Iris pigment epithelial cell (primary cell): ENCODE measurements at regions not wholly inside any gene's neighbourhood (a gene's known extent, or its start where the extent isn't known, plus 50 kb on each side); places are given as distances from the start of the nearest gene placed in this dataset.

Source experiments
- DNase-seq: peaks from one replicate; pipeline ENCODE4 v3.0.0-alpha.2; 2011; ENCODE audit warnings: low read depth

GRCh38 chr3:161555320-161555719 is 58.7 kb downstream of the OTOL1 start:
- no peak for DNase-seq

- no peak for DNase-seq
These were observed 59.9 kb downstream of the OTOL1 start for GRCh38 chr3:161556533-161556932.

GRCh38 chr3:161556941-161557340 is 60.3 kb downstream of the OTOL1 start:
- no peak for DNase-seq

- no peak for DNase-seq
These were observed 61.0 kb downstream of the OTOL1 start for GRCh38 chr3:161557445-161558150.

- DNase-seq, result peak; percentile 5
These were observed 61.6 kb downstream of the OTOL1 start for GRCh38 chr3:161558236-161558635.

GRCh38 chr3:161559177-161559998 is 62.8 kb downstream of the OTOL1 start:
- DNase-seq, result peak; percentile 36

GRCh38 chr3:161560008-161560637 is 63.5 kb downstream of the OTOL1 start:
- DNase-seq, result peak; percentile 48

- DNase-seq, result peak; percentile 26
These were observed 71.2 kb downstream of the OTOL1 start for GRCh38 chr3:161567577-161568361.

- DNase-seq, result no peak
These were observed 72.1 kb downstream of the OTOL1 start for GRCh38 chr3:161568671-161569070.

GRCh38 chr3:161571951-161572350 is 75.3 kb downstream of the OTOL1 start:
- DNase-seq, result no peak

- no peak for DNase-seq
These were observed 76.5 kb downstream of the OTOL1 start for GRCh38 chr3:161573136-161573535.

- no peak for DNase-seq
These were observed 79.3 kb downstream of the OTOL1 start for GRCh38 chr3:161575901-161576300.

- no peak for DNase-seq
These were observed 79.7 kb downstream of the OTOL1 start for GRCh38 chr3:161576311-161576710.

GRCh38 chr3:161576714-161577510 is 80.3 kb downstream of the OTOL1 start:
- no peak for DNase-seq

- DNase-seq, result no peak
These were observed 81.1 kb downstream of the OTOL1 start for GRCh38 chr3:161577662-161578061.

GRCh38 chr3:161579395-161580126 is 83.0 kb downstream of the OTOL1 start:
- no peak for DNase-seq

GRCh38 chr3:161585922-161586321 is 89.3 kb downstream of the OTOL1 start:
- no peak for DNase-seq

- DNase-seq, result no peak
These were observed 90.1 kb downstream of the OTOL1 start for GRCh38 chr3:161586556-161587235.

GRCh38 chr3:161598639-161599038 is 102.0 kb downstream of the OTOL1 start:
- no peak for DNase-seq

- no peak for DNase-seq
These were observed 103.1 kb downstream of the OTOL1 start for GRCh38 chr3:161599697-161600096.
